Activated T-cell treated with anti-CD3 and anti-CD28 coated beads, Interleukin-2, amount 50 U/mL, for 48 hours (primary cell): ENCODE measurements at regions not wholly inside any gene's neighbourhood (a gene's known extent, or its start where the extent isn't known, plus 50 kb on each side); places are given as distances from the start of the nearest gene placed in this dataset.

ENCODE experiments used
- DNase-seq, 2 experiments: peaks; one replicate each; pipeline ENCODE4 v3.0.0-alpha.2; 2020

DNA sequence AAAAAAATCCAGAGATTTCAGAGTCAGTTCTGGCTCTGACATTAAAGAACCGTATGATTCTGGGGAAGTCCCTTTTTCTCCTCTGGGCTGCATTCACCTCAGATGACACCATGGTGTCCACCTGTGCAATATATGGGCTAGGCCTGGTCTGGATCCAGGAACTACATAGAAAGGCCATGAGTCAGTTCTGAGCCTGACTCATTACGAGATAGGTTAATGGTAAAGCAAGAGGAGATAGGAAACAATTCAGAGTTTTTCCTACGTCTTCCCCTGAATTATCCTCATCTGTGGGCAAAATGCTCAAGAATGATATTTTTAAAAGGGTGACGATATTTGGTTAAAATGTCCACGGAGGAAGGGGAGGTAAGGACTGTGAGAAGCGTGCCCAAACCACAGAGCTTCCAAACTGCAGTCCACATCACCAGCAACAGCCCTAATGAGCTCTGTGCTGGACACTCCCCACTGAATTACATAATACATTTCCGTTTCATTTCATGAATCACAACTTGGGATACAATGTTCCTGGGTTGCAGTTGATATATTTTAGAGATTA lies 180.1 kb upstream of the OSR1 start:
- DNase-seq = no peak

DNA sequence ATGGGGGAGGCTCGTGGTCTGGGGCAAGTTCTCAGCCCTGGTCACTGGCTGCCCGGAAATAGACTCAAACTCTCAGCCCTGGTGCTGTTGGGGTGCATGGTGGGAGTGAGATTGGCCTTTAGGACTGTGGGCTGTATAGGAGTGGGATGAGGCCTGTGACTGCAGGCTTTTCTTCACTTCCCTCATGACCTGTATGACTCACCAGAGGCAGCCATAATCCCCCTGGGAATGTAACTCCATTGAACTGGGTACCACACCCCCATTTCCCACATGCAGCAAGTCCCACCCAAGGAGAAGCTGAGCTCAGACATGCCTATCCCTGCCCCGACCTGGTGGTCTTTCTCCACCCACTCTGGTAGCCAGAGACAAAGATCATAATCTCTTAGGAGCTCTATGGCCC lies 177.7 kb upstream of the OSR1 start:
- DNase-seq = no peak

DNA sequence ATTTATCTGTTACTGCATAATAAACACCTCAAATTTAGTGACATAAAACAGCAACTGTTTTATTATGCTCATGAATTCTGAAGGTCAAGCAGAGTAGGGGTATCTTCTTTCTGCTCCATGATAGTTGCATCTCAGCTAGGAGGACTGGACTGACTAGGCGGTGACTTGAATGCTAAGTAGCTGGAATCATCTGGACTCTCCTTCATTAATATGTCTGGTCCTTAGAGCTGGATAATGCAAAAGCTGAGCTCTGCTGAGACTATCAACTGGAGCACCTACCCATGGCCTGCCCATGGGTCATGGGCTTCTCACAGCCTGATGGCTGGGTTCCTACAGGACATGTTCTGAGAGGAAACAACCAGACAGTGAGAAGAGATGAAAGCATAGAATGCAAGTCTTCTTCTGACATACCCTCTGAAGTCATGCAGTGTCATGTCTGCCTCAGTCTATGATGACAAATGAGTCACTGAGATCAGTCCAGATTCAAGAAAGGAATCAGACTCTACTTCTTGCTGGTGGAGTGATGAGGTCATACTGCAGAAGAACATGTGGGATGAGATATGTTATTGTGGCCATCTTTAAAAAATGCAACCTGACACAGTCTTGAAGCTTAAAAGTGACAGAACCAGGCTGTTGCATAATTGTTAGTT lies 174.2 kb upstream of the OSR1 start:
- no peak for DNase-seq

DNA sequence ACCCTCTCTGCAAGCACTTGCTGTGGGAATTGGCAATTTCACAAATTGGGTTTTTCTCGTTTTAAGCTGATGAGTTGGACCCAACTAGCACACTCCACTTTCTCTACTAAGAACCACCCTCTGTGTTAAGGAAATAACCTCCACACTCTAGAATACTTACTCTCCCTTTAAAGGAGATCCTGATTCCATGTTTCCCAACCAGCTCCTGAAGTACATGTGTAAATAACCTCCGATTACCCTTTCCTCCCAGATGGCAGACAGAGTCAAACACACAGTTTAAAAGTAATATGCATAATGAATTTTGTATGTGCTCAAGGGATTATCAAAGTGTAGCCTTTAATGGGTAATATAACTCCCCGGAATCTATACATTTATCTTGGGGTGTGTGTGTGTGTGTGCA lies 171.3 kb upstream of the OSR1 start:
- no peak for DNase-seq

DNA sequence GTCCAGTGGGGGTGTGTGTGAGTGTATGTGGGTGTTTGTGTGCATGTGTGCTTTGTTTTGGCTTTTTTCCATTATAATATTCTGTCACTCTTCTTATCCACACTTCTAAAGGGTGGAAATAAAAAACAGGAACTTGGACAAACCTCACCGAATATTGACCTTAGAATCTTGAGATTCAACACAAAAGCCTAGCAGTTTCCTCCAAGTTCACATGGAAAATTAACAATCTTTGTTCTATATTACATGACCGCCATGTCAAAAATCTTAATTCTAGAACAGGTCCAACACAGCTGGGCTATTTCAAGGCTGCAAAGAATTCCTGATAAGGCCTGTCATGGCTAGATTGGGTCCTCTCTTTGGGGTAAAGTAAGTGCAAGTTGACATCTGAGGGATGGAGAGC lies 169.3 kb upstream of the OSR1 start:
- DNase-seq = no peak

DNA sequence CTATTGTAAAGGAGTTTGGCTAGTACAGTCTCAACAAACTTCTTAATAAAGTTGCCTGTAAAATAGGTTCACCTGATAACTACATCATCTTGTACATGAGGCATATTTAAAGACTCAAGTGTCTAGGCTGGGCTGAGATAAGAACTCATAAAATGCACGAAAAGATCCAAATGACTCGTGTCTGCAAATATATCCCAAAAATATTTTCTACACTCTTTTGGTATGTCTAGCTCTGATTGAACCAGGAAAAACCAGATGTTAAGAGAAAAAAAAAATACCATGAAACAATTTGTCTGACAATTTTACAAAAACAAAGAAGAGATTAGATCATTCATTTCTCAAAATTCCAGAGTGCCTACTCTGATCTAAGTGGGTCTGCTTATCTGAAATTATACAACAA lies 166.9 kb upstream of the OSR1 start:
- DNase-seq = no peak

DNA sequence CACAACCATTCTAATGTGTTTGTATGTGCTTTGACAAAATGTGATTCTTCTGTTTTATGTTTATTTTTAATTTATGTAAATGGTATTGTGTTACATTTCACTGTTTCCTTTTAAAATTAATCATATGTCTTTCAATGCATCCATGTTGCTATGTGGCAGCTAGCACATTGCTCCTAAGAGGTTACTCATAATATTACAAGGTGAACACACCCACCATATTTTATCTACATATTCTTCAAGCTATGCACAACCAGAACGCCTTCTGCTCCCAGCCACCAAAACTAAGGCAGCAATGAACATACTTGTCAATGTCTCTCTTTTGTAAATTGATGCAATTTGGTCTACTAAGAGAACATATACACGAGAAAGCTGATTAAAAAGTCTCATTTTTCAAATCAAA lies 160.6 kb upstream of the OSR1 start:
- DNase-seq = no peak

DNA sequence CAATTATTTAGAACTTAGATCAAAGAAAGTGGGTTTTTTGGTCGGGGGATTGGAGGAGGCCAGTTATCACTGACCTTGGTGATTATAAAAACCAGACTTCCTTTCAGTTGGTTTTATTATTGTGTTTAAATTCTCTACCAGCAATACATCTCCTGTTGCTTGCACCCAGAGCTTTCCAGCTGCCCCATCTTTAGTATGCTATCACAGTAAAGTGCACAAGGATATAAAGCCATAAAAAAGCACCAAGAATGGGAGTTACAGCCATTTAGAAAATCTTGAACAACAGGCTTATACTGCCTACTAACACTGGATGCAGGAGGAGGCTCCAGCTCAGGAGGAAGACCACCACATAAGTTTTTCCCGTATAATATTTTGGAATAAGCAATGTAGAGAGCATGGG lies 148.7 kb upstream of the OSR1 start:
- no peak for DNase-seq

DNA sequence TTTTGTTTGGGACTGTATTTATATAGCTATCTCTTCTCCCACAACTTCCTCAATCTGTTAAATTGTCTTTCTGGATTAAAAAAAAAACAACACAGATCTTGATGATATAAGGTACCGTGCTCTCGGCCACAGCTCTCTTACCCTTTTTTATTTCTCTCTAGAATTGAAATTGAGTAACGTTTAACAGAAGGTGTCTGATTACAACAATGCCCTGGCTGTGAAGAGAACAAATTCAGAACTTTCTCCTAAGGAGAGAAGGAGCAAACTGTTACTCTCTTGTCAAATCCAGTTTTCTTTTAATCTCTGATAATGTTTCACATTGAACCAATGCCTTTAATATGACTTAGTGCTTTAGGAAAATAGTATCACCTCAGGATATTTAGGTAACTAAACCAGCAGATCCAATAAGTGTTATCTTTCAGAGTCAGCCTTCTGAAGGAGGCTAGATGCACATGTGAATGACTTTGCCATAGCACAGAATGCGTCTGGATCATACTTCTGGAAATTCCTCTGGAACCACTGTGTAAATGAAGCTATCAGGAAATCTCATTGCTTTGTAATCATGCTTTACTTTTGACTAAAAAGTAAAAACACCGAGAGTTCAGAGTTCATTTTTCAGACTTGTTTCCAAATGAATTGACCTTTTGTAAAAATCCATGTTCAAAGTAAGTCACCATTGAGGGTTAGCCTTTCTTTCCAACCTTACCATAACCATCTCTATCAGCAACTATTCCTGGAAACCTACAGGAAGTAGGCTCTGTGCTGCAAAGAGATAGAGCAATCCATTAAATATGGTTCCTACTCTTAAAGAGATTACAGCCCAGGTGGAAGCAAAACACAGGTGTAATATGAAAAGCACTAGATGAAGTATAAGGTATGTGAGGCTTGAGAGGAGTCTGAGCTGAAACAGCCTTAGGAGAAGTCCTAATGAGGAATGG lies 147.0 kb upstream of the OSR1 start:
- DNase-seq = no peak

DNA sequence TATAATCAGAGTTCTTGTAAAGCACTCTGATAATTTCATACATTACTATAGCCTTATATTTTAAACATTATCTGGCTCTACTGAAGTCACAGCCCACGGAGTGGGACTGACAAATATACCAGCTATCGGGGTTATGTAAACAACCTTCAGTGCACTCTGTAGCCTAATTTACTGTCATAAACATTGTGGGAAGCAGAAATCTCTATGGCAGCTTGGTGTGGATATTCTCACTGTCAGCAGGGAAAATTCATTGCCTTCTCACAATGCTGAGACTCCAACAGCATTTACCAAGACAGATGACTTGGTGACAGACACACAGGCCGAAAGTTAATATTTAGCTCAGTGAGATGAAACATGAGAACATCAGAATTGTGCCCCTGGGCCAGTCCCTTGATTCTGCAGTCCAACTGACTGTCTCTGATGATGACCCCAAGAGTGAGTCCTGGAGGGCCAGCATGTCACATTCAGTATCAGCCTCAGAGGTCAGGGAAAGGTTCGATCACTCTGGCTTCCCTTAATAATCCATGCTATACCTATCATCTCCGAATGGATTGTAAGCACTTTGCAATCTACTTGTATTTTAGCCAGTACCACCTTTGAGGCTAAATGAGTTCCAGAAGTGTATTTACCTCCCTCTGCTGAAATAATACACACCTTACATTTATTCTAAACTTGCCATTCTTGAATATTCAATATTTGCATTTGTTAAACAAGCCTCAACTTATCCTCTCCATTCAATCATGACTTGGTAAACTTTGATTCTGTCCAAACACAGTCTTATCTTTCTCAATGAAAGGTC lies 146.2 kb upstream of the OSR1 start:
- no peak for DNase-seq

DNA sequence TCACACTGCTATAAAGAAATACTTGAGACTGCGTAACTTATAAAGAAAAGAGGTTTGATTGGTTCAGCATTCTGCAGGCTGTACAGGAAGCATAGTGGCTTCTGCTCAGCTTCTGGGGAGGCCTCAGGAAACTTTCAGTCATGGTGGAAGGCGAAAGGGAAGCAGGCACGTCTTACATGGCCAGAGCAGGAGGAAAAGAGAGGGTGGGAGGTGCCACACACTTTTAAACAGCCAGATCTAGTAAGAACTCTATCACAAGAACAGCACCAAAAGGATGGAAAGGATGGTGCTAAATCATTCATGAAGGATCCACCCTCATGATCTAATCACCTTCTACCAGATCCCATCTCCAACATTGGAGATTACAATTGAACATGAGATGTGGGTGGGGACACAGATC lies 145.5 kb upstream of the OSR1 start:
- no peak for DNase-seq

DNA sequence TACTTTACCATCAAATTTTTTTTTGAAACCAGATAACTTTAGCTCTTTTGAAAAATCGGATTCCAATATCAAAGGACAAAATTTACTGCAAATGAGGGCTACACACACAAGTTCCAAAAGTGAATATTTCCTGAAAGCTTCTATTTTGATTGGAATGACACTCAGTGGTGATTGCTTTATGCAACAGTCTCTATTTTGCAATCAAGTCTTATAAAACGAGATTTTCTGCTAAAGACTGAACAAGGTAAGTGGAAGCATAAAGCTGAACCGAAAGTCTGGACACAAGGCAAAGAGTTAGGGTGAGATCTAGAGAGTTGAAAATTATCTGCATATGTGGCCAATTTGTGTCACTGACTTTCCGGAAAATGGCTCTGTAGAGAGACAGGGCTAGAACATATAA lies 145.0 kb upstream of the OSR1 start:
- no peak for DNase-seq

DNA sequence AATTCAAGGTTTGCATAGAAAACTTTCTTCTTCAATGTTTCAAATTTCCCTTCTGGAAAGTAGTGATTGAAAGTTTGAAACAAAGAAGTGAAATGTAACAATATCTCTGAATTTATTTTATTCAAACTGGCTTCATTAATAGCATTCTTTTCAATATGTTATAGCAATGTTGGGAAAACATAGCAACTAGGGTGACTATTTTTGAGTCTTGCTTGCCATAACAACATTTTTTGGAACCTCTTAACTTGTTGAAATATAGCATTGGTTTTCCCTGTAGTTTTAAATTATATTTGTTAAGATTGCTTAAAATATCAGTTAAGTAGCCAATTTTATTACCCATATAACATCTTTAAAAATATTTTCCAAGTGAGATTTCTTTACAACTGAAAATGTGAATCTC lies 141.7 kb upstream of the OSR1 start:
- no peak for DNase-seq

DNA sequence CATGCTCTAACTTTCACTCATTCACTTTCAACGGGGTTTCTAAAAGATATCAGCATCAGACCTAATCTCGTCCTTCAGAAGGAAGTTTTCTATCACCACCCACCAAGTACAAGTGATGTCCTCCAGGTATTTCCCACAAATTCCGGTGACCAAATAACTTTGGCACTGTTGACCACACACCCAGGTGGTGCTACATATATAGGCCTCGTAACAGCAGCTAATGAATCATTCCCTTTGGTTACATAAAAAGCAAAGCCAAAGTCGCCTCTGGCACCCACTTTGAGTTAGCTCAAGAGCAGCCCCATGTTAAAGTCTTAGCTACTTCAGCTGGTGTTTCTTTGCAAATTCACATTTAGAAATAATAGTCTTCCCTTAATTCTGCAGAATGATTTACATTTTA lies 138.2 kb upstream of the OSR1 start:
- DNase-seq = no peak

DNA sequence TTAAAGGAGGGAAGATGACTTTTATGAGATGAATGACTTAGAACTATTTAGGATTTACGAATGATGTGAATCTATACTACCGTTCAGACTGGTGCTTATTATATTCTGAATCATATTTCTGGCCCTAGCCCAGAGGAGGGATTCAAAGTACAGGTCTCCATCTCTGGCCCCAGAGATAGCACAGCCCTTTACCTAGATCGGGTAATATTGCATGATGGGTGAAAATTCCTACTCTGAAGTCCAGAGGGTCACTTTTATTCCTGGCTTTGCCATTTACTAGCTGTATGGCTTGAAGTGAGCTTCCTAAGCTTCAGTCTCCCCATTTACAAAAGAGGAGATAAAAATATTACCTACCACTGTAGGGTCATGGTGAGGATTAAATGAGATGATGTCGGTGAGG lies 135.8 kb upstream of the OSR1 start:
- DNase-seq = no peak

DNA sequence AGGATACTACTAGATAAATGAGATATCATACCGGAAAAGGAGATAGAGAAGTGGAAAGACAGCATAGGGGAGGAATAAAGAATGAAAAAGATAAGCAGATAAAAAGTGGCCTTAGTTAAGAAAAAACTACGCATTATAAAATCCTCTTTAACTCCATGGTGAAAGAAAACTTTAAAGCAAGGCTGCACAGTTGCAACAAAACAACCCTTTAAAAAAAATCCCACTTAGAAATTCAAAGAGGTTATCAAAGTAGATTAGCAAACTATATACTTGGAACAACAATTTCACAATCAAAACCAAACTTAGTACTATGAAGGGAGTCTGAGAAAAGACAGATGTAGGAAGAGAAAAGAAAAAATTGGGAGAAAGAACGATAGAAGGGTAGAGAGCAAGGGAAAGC lies 133.4 kb upstream of the OSR1 start:
- no peak for DNase-seq

DNA sequence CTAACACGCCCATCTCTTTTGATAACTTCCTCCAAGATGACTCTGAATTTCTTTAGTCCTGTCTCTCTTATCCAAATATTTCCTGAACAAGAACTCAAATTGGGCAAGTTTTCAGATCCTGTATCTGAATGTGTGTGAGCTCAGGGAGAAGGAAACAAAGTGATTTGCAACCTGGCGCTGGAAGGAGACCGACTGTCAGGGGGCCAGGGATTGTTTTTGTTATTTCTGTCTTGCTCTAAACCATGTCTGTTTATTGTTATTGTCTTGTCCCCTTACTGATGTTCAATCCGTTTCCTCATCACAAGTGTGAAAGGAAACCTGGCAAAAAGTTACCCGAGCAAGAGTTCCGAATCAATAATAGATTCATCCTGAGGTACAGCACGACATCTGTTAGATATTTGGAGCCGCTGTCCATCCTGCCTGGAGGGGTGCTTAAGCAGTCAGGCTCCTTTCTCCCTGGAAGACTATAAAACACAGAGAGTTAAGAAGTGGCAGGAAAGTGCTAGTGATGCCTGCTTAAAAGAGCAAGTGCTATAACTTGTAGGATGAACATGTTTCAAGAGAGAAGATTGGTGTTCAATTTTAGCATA lies 132.5 kb upstream of the OSR1 start:
- no peak for DNase-seq

DNA sequence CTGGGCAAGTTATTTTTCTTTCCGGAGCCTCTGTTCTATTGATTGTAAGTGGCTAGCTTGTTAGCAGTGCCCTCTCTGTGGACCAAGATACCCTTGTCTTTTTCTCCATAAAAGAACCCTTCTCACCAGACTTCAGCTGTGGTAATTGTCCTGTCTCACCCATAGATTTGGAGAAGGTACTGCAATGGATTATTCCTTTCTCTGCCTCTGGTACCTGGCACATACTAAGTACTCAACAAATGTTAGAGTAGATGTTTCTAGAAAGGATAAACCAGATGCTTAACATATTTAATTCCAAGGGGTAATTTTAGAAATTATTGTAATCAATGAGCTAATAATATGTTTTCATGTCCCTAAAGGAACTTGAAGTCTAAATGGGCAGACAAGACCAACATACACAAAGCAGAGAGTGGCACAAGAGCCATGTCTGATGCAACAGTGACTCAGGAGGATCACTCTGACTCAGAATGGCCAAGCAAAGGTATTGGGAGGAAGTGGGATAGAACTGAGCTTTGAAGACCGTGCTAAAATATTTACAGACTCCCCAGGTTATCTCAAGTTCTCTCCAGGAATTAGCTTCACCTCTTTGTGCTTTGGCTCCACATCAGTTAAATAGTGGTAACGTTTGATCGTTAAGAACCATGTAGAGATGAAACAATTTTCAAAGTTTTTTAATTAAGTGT lies 129.7 kb upstream of the OSR1 start:
- peak in 1 of 2 experiments; percentile 20 for DNase-seq

DNA sequence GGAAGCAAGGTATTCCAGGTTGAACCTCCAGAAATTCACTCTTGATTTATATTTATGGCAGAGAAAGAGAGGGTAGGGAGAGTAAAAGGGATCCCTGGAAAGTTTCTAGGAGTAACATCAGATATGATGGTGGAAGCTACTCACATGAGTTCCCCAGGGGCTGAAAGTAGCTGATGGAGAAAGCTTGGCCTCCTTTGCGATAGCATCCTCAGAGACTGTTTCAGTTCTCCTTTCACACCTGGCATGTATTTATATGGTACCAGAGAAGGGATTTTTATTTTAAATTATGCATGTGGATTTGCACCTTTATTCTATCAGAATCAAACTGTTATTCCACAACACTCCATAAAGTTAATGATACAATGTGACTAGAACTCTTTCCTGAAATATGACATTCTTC lies 126.3 kb upstream of the OSR1 start:
- DNase-seq = no peak

DNA sequence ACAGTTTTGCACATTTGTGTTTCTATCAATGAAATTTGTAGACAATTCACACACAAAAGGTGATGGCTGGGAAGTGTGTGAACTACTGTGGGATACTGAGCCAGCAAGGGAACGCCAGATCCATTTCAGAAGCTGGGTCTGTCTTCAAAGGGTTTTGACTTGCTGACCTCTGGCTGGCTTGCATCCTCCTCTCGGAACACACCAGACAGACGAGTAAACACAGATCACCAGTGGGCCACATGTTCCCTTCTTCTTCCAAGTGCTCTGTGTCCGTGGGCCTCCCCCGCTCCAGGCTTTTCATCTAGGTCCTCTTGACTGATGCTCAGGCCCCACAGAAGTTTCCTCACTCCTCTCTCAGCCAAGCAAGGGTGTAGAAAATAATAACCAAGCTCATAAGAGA lies 122.2 kb upstream of the OSR1 start:
- DNase-seq = no peak

DNA sequence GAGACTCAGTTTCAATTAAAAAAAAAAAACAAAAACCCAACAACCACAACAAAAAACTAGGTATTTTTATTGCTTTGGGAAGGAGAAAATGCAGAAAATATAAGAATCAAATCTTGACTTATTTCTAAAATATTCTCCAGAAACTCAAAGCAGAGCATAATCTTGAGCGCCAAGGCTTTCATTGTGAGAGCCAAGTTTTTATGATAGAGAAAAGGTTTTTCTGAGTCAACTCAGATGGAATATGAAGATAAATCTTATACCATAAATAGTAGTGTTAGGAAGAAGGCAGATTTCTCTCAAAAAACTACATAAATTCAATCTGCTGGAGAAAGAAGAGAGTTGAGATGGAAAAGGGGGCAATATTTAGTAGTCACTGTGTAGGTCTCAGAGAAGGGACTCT lies 121.2 kb upstream of the OSR1 start:
- DNase-seq = no peak

DNA sequence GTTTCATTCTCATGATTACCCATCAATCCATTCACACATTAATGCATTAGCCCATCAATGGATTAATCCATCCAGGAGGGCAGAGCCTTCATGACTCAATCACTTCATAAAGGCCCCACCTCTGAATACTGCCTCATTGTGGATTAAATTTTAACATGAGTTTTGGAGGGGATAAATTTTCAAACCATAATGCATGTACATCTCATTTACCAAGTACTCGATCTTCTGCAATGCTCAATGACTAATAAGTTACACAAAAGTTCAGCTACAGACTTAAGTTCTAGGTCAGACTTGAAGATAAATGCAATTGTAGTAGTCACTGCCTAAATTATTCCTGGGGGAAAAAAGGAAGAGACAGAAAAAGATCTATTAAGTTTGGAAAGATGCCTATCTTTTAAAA lies 120.0 kb upstream of the OSR1 start:
- DNase-seq = no peak

DNA sequence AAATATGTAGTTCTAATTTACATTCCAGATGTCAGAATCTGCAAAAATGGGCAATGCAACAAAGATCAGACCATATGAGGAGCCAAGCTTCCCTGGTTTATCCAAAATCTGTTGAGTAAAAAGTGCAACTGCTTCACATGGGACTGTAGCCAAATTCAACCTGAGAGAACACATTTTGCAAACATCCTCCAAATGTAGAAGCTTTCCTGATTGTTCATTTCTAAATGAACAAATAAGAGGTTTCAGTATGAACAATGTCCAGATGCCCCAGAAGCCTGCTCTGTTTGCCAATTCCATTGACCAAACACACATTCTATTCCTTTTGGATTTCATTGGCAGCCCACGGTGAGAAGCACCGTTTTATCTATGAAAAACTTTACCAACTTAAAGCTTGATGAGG lies 117.9 kb upstream of the OSR1 start:
- no peak for DNase-seq
